DND-41 (cell line): ENCODE measurements at regions not wholly inside any gene's neighbourhood (a gene's known extent, or its start where the extent isn't known, plus 50 kb on each side); places are given as distances from the start of the nearest gene placed in this dataset.

Experiments
- CTCF ChIP-seq: IDR thresholded peaks from 2 replicates; pipeline ENCODE4 v1.5.1; 2012; ENCODE audit warnings: borderline replicate concordance, low read length, moderate library complexity, mild to moderate bottlenecking; ENCODE audit not compliant: poor library complexity, severe bottlenecking; ENCODE audit errors: extremely low read depth
- EZH2 ChIP-seq: IDR thresholded peaks from 3 replicates; pipeline ENCODE4 v1.6.1; 2012; ENCODE audit warnings: borderline replicate concordance, low read depth, mild to moderate bottlenecking, moderate library complexity, low read length, inconsistent platforms; ENCODE audit not compliant: severe bottlenecking

- TF ChIP-seq CTCF: no peak
- no peak for TF ChIP-seq EZH2
These were observed 1526.0 kb downstream of the TBC1D22A start for GRCh38 chr22:48288376-48288940.
